DND-41 (cell line): ENCODE measurements at regions not wholly inside any gene's neighbourhood (a gene's known extent, or its start where the extent isn't known, plus 50 kb on each side); places are given as distances from the start of the nearest gene placed in this dataset.

Experiments
- ATAC-seq: fragments of 200-7000 bp; cut with Tn5 transposase; 3 replicates; pipeline ENCODE4 v1.9.1; 2021; ENCODE audit warnings: low read depth; ENCODE audit not compliant: insufficient read depth
- DNase-seq: peaks from one replicate; pipeline ENCODE4 v3.0.0-alpha.2; 2020
- H2AFZ ChIP-seq: 2 replicates; pipeline ENCODE4 v1.6.0; 2012; ENCODE audit warnings: low read depth, low read length
- H3K27ac ChIP-seq: 2 replicates; pipeline ENCODE4 v1.5.1; 2012; ENCODE audit warnings: low read length, inconsistent platforms
- H3K27me3 ChIP-seq: fragments of 200-600 bp; sonication (generic); 2 replicates; pipeline ENCODE4 v1.6.0; 2012; ENCODE audit warnings: low read length, mild to moderate bottlenecking, inconsistent platforms; ENCODE audit not compliant: insufficient read depth, poor library complexity
- H3K36me3 ChIP-seq: 2 replicates; pipeline ENCODE4 v1.5.1; 2012; ENCODE audit warnings: low read length, inconsistent platforms; ENCODE audit not compliant: insufficient read depth
- H3K4me1 ChIP-seq: 2 replicates; pipeline ENCODE4 v1.5.1; 2012; ENCODE audit warnings: mild to moderate bottlenecking, low read length; ENCODE audit not compliant: insufficient read depth
- H3K4me2 ChIP-seq: 2 replicates; pipeline ENCODE4 v1.6.0; 2012; ENCODE audit warnings: mild to moderate bottlenecking, moderate library complexity, low read length, inconsistent platforms; ENCODE audit not compliant: insufficient read depth
- H3K4me3 ChIP-seq, 2 experiments: fragments of 200-600 bp in 1 of 2; shearing (Covaris generic) in 1 of 2; 2 replicates each; pipeline ENCODE4 v1.5.1; 2012 to 2016; ENCODE audit warnings: inconsistent platforms in 2 of 2, low read length in 2 of 2, mild to moderate bottlenecking in 2 of 2, low read depth in 1 of 2, moderate library complexity in 1 of 2
- H3K79me2 ChIP-seq: 2 replicates; pipeline ENCODE4 v1.6.0; 2012; ENCODE audit warnings: low read length, inconsistent platforms; ENCODE audit not compliant: insufficient read depth
- H3K9ac ChIP-seq: 2 replicates; pipeline ENCODE4 v1.6.0; 2012; ENCODE audit warnings: low read depth, mild to moderate bottlenecking, inconsistent platforms, low read length, moderate library complexity
- H3K9me3 ChIP-seq: 2 replicates; pipeline ENCODE4 v1.5.1; 2012; ENCODE audit warnings: low read length, moderate library complexity, mild to moderate bottlenecking, inconsistent platforms; ENCODE audit not compliant: insufficient read depth, severe bottlenecking
- H4K20me1 ChIP-seq: 2 replicates; pipeline ENCODE4 v1.6.0; 2012; ENCODE audit warnings: low read length; ENCODE audit not compliant: insufficient read depth
- EZH2 ChIP-seq: IDR thresholded peaks from 3 replicates; pipeline ENCODE4 v1.6.1; 2012; ENCODE audit warnings: borderline replicate concordance, low read depth, mild to moderate bottlenecking, moderate library complexity, low read length, inconsistent platforms; ENCODE audit not compliant: severe bottlenecking
- TF ChIP-seq, protein P1 (sequence below): IDR thresholded peaks from 2 replicates; pipeline ENCODE4 v1.5.1; 2012; ENCODE audit warnings: borderline replicate concordance, low read length, moderate library complexity, mild to moderate bottlenecking; ENCODE audit not compliant: poor library complexity, severe bottlenecking; ENCODE audit errors: extremely low read depth

DNA sequence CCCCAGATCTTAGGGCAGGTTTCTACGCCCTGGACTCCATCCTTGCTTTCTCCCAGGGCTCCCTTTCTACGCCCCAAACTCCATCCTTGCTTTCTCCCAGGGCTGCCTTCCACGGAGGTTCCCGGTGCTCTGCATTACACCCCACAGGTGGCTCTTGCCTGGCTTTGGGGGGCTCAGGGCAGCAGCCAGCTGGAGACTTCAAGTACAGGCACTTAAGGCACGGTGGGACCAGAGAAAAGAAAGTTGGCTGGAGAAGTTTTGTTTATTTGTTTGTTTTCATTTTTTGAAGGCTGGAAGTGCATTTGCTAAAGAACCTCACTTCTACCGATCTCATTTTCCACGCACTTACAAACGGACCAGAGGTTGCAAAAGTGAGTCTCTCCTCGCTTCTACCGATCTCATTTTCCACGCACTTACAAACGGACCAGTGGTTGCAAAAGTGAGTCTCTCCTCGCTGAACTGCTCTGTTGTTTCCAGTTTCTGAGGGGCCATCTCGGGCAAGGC, 103.8 kb upstream of the MED13L start:
- Histone ChIP-seq H3K27ac (no peak overlapping the region), H3K9ac (no peak overlapping the region), H3K4me2 (no peak overlapping the region), H3K27me3 (no peaks in the 10 kb centered on the region), H3K4me1 (peaks cover 8% of the 10 kb centered on the region; the same call in 1 of the 2 replicates), H2AFZ (no peak overlapping the region), H3K9me3 (no peaks in the 10 kb centered on the region), H3K36me3 (no peaks in the 10 kb centered on the region), H3K4me3 (no peak overlapping the region), H3K79me2 (no peaks in the 10 kb centered on the region), H4K20me1 (no peaks in the 10 kb centered on the region)
- no peak for TF ChIP-seq EZH2
- TF ChIP-seq, protein P1, sequence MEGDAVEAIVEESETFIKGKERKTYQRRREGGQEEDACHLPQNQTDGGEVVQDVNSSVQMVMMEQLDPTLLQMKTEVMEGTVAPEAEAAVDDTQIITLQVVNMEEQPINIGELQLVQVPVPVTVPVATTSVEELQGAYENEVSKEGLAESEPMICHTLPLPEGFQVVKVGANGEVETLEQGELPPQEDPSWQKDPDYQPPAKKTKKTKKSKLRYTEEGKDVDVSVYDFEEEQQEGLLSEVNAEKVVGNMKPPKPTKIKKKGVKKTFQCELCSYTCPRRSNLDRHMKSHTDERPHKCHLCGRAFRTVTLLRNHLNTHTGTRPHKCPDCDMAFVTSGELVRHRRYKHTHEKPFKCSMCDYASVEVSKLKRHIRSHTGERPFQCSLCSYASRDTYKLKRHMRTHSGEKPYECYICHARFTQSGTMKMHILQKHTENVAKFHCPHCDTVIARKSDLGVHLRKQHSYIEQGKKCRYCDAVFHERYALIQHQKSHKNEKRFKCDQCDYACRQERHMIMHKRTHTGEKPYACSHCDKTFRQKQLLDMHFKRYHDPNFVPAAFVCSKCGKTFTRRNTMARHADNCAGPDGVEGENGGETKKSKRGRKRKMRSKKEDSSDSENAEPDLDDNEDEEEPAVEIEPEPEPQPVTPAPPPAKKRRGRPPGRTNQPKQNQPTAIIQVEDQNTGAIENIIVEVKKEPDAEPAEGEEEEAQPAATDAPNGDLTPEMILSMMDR = no peak
- DNase-seq (no peak), ATAC-seq (no peak)

DNA sequence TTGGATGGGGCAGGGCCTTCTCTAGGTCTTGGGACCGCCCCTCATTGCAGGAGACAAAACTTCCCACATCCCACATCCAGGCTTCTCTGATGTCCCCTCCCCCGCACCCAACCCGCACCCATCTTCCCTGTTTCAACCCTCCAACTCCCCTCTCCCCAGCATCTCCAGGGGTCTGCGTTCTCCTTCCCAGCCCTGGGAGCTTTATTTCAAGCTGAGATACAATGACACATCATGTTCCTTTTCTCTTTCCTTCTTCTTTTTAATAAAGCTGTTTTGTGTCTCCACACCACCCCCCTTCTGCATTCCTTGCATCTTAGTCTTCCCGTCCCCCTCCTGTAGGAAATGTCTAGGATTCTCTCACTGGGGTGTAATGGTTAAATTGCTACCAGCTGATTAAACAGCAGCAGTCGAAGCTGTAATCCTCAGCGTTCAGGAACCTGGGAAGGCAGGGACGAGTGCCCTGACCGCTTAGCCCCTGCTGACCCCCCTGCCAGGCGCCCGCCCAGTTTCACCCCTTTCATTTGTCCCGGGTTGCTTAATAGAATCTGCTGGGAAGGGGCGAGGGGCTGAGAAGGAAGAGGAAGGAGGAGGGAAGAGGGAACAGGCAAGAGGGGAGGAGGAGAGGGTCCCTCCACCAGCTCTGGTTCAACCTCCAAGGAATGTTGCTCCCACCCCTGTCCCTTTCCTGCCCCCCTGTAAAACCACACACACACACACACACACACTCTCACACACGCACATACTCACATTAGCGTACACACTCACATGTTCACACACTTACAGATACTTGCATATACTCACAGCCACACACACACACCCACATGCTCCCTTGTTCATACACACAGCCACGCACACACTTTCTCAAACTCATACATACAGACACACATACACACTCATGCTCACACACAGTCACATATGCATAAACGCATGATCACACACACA, 104.5 kb upstream of the MED13L start:
- H4K20me1 ChIP-seq = no peaks in the 10 kb centered on the region
- H3K36me3 ChIP-seq = no peaks in the 10 kb centered on the region
- DNase-seq = no peak
- no peak overlapping the region for H3K27ac ChIP-seq
- H3K4me3 ChIP-seq = no peak overlapping the region
- no peak overlapping the region for H3K4me2 ChIP-seq
- H3K9ac ChIP-seq = no peak overlapping the region
- peaks cover 8% of the 10 kb centered on the region; the same call in 1 of the 2 replicates for H3K4me1 ChIP-seq
- ATAC-seq = no peak
- no peaks in the 10 kb centered on the region for H3K9me3 ChIP-seq
- no peaks in the 10 kb centered on the region for H3K27me3 ChIP-seq
- no peaks in the 10 kb centered on the region for H3K79me2 ChIP-seq
- H2AFZ ChIP-seq = no peak overlapping the region
- TF ChIP-seq EZH2 = no peak
- TF ChIP-seq, protein P1 = no peak

GRCh38 chr12:116382686-116383530, 105.4 kb upstream of the MED13L start:
- H3K4me1 ChIP-seq = peaks cover 8% of the 10 kb centered on the region; the same call in 1 of the 2 replicates
- no peaks in the 10 kb centered on the region for H4K20me1 ChIP-seq
- no peak overlapping the region for H3K27ac ChIP-seq
- no peak overlapping the region for H3K9ac ChIP-seq
- no peaks in the 10 kb centered on the region for H3K36me3 ChIP-seq
- no peak overlapping the region for H2AFZ ChIP-seq
- no peaks in the 10 kb centered on the region for H3K9me3 ChIP-seq
- ATAC-seq (no peak), DNase-seq (no peak)
- H3K4me2 ChIP-seq = no peak overlapping the region
- TF ChIP-seq, protein P1 = no peak
- TF ChIP-seq EZH2 = no peak
- no peaks in the 10 kb centered on the region for H3K79me2 ChIP-seq
- no peak overlapping the region for H3K4me3 ChIP-seq
- H3K27me3 ChIP-seq = no peaks in the 10 kb centered on the region
